Sigmoid colon (tissue), 4 donors: ENCODE measurements at regions not wholly inside any gene's neighbourhood (a gene's known extent, or its start where the extent isn't known, plus 50 kb on each side); places are given as distances from the start of the nearest gene placed in this dataset.

Experiments
- EP300 ChIP-seq, 4 donors: sonication (generic); formaldehyde crosslinking; IDR thresholded peaks; one replicate each; pipeline ENCODE4 v1.6.1; 2017; ENCODE audit warnings: antibody characterized with exemption in 4 of 4
- POLR2A ChIP-seq, 2 donors: fragments of 450-650 bp; IDR thresholded peaks; one replicate each; pipeline ENCODE4 v1.6.1; 2016; ENCODE audit warnings: antibody characterized with exemption in 2 of 2, mild to moderate bottlenecking in 2 of 2, moderate library complexity in 2 of 2
- POLR2AphosphoS5 ChIP-seq, 4 donors: sonication (generic); formaldehyde crosslinking; IDR thresholded peaks; one replicate each; pipeline ENCODE4 v1.6.1; 2017; ENCODE audit warnings: antibody characterized with exemption in 4 of 4
- TF ChIP-seq, protein P1 (sequence below), 4 experiments: fragments of 450-650 bp in 3 of 4; fragments of 200-600 bp in 1 of 4; IDR thresholded peaks; one replicate each; pipeline ENCODE4 v1.5.1; 2016 to 2019; ENCODE audit warnings: antibody characterized with exemption in 4 of 4, mild to moderate bottlenecking in 3 of 4, moderate library complexity in 2 of 4

- TF ChIP-seq, protein P1, sequence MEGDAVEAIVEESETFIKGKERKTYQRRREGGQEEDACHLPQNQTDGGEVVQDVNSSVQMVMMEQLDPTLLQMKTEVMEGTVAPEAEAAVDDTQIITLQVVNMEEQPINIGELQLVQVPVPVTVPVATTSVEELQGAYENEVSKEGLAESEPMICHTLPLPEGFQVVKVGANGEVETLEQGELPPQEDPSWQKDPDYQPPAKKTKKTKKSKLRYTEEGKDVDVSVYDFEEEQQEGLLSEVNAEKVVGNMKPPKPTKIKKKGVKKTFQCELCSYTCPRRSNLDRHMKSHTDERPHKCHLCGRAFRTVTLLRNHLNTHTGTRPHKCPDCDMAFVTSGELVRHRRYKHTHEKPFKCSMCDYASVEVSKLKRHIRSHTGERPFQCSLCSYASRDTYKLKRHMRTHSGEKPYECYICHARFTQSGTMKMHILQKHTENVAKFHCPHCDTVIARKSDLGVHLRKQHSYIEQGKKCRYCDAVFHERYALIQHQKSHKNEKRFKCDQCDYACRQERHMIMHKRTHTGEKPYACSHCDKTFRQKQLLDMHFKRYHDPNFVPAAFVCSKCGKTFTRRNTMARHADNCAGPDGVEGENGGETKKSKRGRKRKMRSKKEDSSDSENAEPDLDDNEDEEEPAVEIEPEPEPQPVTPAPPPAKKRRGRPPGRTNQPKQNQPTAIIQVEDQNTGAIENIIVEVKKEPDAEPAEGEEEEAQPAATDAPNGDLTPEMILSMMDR (IDR thresholded peaks at IDR 0.05), result no peak
- TF ChIP-seq POLR2A (IDR thresholded peaks at IDR 0.05) (no peak), POLR2AphosphoS5 (IDR thresholded peaks at IDR 0.05) (no peak), EP300 (IDR thresholded peaks at IDR 0.05) (no peak)
These were observed 499.0 kb upstream of the SULF2 start for GRCh38 chr20:48284315-48284714.
